Mucosa of descending colon (tissue), 3 donors: ENCODE measurements at regions not wholly inside any gene's neighbourhood (a gene's known extent, or its start where the extent isn't known, plus 50 kb on each side); places are given as distances from the start of the nearest gene placed in this dataset.

Experiments used
- ATAC-seq: fragments of 200-7000 bp; cut with Tn5 transposase; one replicate; pipeline ENCODE4 v1.9.1; 2020; ENCODE audit warnings: mild to moderate bottlenecking, moderate library complexity
- DNase-seq, 3 donors: peaks; one replicate each; pipeline ENCODE4 v3.0.0-alpha.2; 2020
- H3K36me3 ChIP-seq: fragments of 200-600 bp; one replicate; pipeline ENCODE4 v1.8.0; 2021; ENCODE audit warnings: low read depth, mild to moderate bottlenecking
- H3K4me1 ChIP-seq: fragments of 200-600 bp; one replicate; pipeline ENCODE4 v1.8.0; 2021; ENCODE audit warnings: low read depth, mild to moderate bottlenecking
- H3K4me3 ChIP-seq: fragments of 200-600 bp; one replicate; pipeline ENCODE4 v1.8.0; 2021; ENCODE audit warnings: mild to moderate bottlenecking
- H3K9me3 ChIP-seq: fragments of 200-600 bp; one replicate; pipeline ENCODE4 v1.8.0; 2021; ENCODE audit warnings: mild to moderate bottlenecking
- CTCF ChIP-seq: fragments of 200-600 bp; IDR thresholded peaks from one replicate; pipeline ENCODE4 v1.8.0; 2022; ENCODE audit warnings: antibody characterized with exemption, mild to moderate bottlenecking
- intact Hi-C, 2 donors: fragments of 100-400 bp; cut with DNase I in 1 of 2; cut with micrococcal nuclease in 1 of 2; formaldehyde crosslinking; loops; one replicate each; pipeline versions ENCODE4 v1.11.0 to v1.11.1; 2022; cut with DNase I, micrococcal nuclease
- donor health status: DM: no; HTN: no; CAD: no; lungs with moderate emphysema.
- donor health status: DM: no; HTN: no; CAD: no.
- donor health status: DM: no; HTN: yes; CAD: no.

GRCh38 chr4:123345935-123346300, 50.7 kb upstream of the SPRY1 start:
- Histone ChIP-seq H3K4me3 (no peak overlapping the region), H3K4me1 (no peaks in the 10 kb centered on the region), H3K36me3 (no peaks in the 10 kb centered on the region), H3K9me3 (no peaks in the 10 kb centered on the region)
- no peak for TF ChIP-seq CTCF
- ATAC-seq (no peak), DNase-seq (no peak)
- intact Hi-C loops: no loop called here

GRCh38 chr4:123346330-123346940, 50.2 kb upstream of the SPRY1 start:
- Histone ChIP-seq H3K9me3 (no peaks in the 10 kb centered on the region), H3K36me3 (no peaks in the 10 kb centered on the region), H3K4me3 (no peak overlapping the region), H3K4me1 (no peaks in the 10 kb centered on the region)
- no peak for TF ChIP-seq CTCF
- ATAC-seq (no peak), DNase-seq (no peak)
- intact Hi-C loops: no loop called here
